Mononuclear cell (primary cell): ENCODE measurements at regions not wholly inside any gene's neighbourhood (a gene's known extent, or its start where the extent isn't known, plus 50 kb on each side); places are given as distances from the start of the nearest gene placed in this dataset.

ENCODE experiments used
- H3K27me3 ChIP-seq: 2 replicates; pipeline ENCODE4 v1.6.0; 2011; ENCODE audit warnings: low read length, control low read depth; ENCODE audit not compliant: insufficient read depth
- H3K4me1 ChIP-seq: 2 replicates; pipeline ENCODE4 v1.5.1; 2011; ENCODE audit warnings: mild to moderate bottlenecking, low read length, control low read depth; ENCODE audit not compliant: insufficient read depth
- H3K4me3 ChIP-seq: 2 replicates; pipeline ENCODE4 v1.5.1; 2011; ENCODE audit warnings: mild to moderate bottlenecking, low read length, moderate library complexity
- H3K9me3 ChIP-seq: 2 replicates; pipeline ENCODE4 v1.5.1; 2011; ENCODE audit warnings: low read depth, mild to moderate bottlenecking, control low read depth, low read length

DNA sequence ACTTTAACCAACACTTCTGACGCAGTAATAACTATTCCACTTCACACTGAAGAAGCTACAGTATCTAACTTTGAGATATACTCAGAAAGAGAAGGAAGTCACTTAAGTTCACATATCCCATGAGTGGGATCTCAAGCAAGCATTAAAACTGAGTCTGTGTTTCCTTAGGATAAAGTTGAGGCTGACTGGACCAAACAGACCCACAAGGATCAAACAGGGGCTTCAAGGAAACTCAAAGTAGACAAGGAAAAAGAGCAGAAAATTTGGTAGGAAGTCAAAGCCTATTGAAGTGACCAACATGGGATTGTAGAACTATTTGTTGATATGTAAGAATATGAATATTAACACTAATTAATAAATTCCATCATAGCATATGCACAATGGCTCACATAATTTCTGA lies 294.9 kb downstream of the ADGB start:
- H3K9me3 ChIP-seq = no peaks in the 10 kb centered on the region
- H3K4me1 ChIP-seq = peaks cover 13% of the 10 kb centered on the region
- H3K4me3 ChIP-seq = no peak overlapping the region

DNA sequence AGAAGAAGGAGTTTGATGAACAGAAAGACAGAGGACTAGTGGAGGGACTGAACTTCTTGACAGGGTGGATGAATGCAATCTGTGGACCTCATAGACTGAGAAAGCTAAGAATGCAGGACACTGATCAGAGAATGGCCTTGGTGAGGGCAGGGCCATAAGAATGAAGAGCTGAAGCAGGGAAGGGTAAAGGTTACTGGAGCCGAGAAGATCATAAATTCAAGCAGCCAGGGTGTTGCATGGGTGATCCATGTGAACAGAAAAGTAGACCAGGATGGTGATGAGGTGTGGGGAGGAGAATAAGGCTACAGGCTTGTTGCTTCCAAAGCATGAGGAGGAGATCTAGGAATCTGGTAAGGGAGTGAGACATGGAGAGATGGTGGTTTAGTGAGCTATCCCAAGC lies 295.9 kb downstream of the ADGB start:
- H3K27me3 ChIP-seq = no peaks in the 10 kb centered on the region
- H3K4me1 ChIP-seq = peaks cover 13% of the 10 kb centered on the region
- H3K4me3 ChIP-seq = no peak overlapping the region
- no peaks in the 10 kb centered on the region for H3K9me3 ChIP-seq

More for the DNA sequence above, 294.9 kb downstream of the ADGB start:
- H3K27me3 ChIP-seq = no peaks in the 10 kb centered on the region

GRCh38 chr6:146895101-146895771 lies 296.5 kb downstream of the ADGB start:
- Histone ChIP-seq H3K9me3 (no peaks in the 10 kb centered on the region), H3K4me1 (peaks cover 13% of the 10 kb centered on the region), H3K27me3 (no peaks in the 10 kb centered on the region), H3K4me3 (no peak overlapping the region)

DNA sequence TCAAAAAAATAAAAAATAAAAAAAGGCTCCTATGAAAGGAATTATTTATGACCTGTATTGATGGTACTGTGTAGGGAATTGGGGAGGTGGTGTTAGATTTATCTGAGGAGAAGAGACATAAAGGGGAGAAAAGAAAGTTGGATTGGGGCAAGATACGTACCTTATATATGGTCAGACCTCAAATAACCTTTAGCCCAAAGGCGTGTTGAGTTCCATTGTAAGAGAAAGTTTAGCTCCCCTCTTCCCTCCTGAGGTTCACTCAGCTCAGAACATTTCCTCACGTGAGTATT lies 296.9 kb downstream of the ADGB start:
- Histone ChIP-seq H3K27me3 (no peaks in the 10 kb centered on the region), H3K4me3 (no peak overlapping the region), H3K4me1 (peaks cover 13% of the 10 kb centered on the region), H3K9me3 (no peaks in the 10 kb centered on the region)

DNA sequence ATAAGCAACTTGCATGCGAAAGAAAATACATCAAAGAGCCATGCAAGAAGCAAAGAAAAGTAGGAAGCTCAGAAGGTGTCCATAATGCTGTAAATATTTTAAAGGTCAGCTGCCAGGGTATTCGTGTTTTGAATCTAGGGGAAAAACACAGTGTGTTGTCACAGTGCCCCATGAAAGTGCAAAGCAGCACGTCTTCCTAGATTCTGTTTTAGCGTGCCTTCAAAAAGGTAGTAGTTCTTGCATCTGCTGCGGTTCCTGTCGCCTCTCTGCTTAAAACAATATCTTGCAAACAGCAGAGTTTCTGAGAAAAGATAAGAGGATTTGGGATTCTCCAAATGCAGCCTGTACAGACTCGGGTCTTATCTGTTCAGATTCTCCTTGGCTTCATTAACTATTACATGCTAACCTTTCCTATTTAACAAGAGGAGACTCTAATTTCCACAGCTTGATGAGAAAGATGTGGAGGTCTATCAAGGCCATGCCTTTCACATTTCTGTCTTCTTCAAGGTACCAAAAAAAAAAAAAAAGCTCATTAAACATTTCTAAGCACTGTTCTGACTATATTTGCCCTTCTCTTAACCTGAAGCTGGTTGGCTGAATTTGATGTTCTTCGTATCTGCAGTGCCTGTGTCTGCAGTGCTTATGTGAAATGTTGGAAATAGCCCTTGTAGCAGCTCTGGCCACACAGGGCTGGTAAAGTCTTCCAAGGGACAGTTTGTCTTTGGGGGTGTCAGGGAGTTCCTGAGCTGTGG lies 297.5 kb downstream of the ADGB start:
- no peaks in the 10 kb centered on the region for H3K27me3 ChIP-seq
- H3K4me1 ChIP-seq = peaks cover 13% of the 10 kb centered on the region
- no peaks in the 10 kb centered on the region for H3K9me3 ChIP-seq
- H3K4me3 ChIP-seq = no peak overlapping the region

DNA sequence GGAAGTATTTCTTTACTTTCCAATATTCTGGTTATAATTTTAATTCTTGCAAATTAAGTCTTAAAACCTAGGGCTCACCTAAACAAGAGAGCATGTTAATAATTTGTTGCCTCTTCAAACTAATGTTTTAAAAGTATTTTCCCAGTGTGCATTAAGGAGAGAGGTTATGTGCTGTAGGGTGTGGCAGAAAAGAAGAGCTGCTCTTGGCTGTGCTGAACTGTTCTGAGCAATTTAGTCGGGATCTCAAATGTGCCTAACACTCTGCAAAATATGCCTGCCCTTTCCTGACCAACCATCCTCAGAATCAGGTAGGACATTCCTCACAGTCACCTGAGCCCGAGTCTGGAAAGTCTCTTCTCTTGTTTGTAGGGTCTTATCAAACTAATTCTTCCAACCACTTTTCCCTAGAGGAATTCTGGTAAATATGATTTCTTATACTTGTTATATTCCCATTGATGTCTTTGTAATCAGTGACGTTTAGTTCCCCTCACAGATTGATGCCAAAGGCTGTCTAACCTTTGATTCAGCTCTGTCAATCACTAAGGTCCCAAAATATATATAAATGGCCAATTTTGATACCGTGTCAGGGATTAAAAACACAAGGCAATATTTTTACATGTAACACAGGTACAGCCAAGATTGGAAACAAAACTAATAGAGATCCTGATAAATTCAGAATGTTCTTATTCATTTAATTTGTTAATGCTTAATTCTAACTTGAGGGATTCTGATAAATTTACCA lies 298.4 kb downstream of the ADGB start:
- H3K4me1 ChIP-seq = peaks cover 9% of the 10 kb centered on the region

DNA sequence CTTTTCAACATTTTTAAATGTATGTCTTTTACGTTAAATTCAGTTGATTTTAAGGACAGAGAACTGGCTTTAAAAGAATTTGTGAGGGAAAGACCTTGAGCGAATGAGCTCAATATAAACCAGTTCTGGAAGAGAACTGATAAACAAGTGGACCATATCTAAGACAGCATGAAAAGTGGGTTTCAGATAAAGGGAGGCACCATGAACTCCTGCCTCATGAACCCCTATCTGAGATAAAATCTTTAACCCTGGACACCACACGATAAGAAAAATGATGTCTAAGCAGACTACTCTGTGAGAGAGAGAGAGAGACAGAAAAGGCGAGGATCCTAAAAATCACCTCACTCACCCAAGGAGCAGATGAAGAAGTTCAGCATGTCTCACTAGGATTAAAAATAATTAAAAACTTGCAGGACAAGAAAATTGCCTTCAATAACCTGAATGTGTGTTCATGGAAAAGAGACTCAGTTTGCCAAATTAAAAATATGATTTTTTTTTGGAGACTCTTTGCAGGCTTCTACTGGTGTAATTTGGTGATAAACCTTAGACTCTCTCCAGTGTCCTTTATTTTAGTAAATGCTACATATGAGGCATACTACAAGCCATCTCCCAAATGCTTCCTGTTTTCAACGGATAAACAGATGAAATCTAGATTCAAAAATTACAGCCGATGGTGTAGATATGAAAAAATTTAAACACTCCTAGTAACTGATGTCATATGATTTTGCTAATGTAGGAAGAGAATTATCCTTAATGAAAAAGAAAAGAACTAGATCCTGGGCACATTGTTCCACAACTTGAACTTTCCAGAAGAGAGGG lies 299.5 kb downstream of the ADGB start:
- H3K4me3 ChIP-seq = no peak overlapping the region

More for the DNA sequence above, 298.4 kb downstream of the ADGB start:
- no peaks in the 10 kb centered on the region for H3K9me3 ChIP-seq
- H3K27me3 ChIP-seq = no peaks in the 10 kb centered on the region
- no peak overlapping the region for H3K4me3 ChIP-seq

DNA sequence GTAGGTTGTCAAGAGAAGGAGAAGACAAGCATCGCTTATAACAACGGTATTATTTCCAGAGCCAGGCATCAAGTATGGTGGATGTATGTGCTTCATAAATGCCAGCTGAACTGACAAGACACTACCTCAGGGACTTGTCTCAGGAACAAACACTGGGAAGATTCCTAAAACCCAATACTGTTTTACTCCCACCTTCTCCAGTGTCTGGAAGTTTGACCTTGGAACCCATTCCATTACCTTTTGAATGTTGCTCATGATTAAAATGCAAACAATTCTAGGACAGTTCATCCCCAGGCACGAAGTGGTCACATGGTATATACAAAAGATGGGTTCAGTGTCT lies 300.1 kb downstream of the ADGB start:
- no peak overlapping the region for H3K4me3 ChIP-seq
- H3K4me1 ChIP-seq = peaks cover 5% of the 10 kb centered on the region
- no peaks in the 10 kb centered on the region for H3K27me3 ChIP-seq
- no peaks in the 10 kb centered on the region for H3K9me3 ChIP-seq

More for the DNA sequence above, 299.5 kb downstream of the ADGB start:
- H3K27me3 ChIP-seq = no peaks in the 10 kb centered on the region
- no peaks in the 10 kb centered on the region for H3K9me3 ChIP-seq
- peaks cover 3% of the 10 kb centered on the region for H3K4me1 ChIP-seq

DNA sequence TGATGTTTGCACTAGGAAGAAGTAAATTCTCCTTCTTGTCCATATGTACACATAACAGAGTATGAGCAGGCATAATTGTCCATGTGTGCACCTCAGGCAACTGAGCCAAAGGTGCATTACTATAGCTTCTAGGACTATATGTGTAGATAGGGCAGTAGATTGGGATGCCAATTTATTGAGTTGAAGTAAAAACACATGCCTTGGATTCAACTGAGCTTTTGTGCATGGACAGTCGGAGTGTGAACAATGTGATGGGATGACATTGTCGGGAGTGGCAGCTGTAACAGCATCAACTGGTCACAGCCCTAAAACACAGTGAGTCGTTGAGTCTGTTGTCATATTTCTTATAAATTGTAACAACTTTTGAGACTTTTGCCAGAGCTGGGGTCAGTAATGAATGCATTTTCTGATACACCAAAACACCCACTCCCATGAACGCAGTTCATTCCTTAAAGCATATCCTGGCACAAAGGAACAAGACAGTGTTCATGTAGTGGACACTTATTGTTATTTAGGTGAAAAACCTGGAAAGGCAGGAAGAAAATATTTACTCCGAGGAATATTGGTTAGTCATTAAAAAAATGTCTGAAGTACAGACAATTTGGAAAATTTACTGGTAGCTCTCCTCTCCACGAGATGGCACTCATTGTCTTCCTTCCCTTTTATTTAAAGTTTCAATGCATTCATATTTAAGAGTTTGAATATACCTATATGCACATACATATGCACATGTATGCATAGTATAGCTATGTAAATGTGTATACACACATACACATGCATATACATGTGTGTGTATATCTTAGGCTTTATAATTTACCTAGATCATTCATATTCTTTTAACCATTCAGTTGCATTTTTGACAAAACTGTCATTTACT lies 302.0 kb upstream of the STXBP5 start:
- H3K27me3 ChIP-seq = no peaks in the 10 kb centered on the region
- H3K9me3 ChIP-seq = no peaks in the 10 kb centered on the region
- H3K4me3 ChIP-seq = no peak overlapping the region
- peaks cover 5% of the 10 kb centered on the region for H3K4me1 ChIP-seq

- H3K27me3 ChIP-seq = no peaks in the 10 kb centered on the region
- H3K4me3 ChIP-seq = no peak overlapping the region
- H3K4me1 ChIP-seq = peaks cover 5% of the 10 kb centered on the region
- no peaks in the 10 kb centered on the region for H3K9me3 ChIP-seq
Observed at GRCh38 chr6:146902846-146903245, 301.4 kb upstream of the STXBP5 start.

DNA sequence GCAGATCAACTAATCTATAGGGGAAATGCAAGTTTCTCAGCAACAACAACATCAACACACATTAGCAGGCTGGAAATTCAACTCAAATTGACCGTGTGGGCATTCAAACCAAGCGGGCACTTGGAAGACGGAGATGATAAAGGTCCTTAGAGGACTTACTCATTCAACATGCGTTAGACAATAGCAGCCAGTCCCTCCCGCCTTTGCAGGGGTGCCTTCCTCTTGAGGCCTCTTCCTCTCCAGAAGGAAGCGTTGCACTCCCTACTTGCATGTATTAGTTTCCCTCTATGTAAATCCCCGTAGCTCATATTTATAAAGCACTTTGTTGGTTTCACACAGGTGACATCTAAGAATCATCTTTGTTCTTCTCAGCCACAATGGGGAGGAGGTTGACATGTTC lies 300.8 kb upstream of the STXBP5 start:
- Histone ChIP-seq H3K9me3 (no peaks in the 10 kb centered on the region), H3K4me1 (peaks cover 5% of the 10 kb centered on the region), H3K4me3 (no peak overlapping the region), H3K27me3 (no peaks in the 10 kb centered on the region)

- no peaks in the 10 kb centered on the region for H3K27me3 ChIP-seq
- H3K4me3 ChIP-seq = no peak overlapping the region
- H3K4me1 ChIP-seq = peaks cover 5% of the 10 kb centered on the region
- no peaks in the 10 kb centered on the region for H3K9me3 ChIP-seq
Observed at GRCh38 chr6:146904596-146904995, 299.6 kb upstream of the STXBP5 start.

DNA sequence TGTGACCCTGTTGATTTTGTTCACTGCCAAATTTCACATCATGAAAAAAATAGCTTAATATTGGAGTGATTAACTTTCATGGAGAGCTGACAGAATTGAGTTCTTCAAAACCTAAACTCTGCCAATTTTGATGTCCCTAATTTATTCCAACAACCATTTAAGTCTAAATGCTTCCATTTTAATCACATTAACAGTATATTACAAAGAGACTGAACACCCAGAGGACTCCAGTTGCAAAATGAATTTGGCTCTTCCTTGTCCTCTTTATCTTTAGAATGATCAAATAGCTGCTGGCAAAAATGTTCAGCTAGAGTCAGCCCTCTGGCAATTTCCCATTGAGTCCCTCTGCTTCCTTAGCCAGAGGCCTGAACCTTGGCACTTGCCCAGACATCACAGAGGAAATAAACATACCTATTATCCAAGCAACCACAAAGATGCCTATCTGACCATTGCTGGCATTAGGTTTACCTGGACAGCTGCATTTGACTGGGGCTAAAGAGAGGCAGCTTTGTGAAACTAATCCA lies 299.0 kb upstream of the STXBP5 start:
- H3K4me3 ChIP-seq = no peak overlapping the region
- peaks cover 5% of the 10 kb centered on the region for H3K4me1 ChIP-seq
- H3K27me3 ChIP-seq = no peaks in the 10 kb centered on the region
- no peaks in the 10 kb centered on the region for H3K9me3 ChIP-seq

GRCh38 chr6:146908786-146909185 lies 295.4 kb upstream of the STXBP5 start:
- Histone ChIP-seq H3K4me3 (no peak overlapping the region), H3K27me3 (no peaks in the 10 kb centered on the region), H3K9me3 (no peaks in the 10 kb centered on the region), H3K4me1 (peaks cover 17% of the 10 kb centered on the region)
